Activated T-cell treated with anti-CD3 and anti-CD28 coated beads for 1 hour (primary cell): ENCODE measurements at regions not wholly inside any gene's neighbourhood (a gene's known extent, or its start where the extent isn't known, plus 50 kb on each side); places are given as distances from the start of the nearest gene placed in this dataset.

Experiments used
- DNase-seq: peaks from one replicate; pipeline ENCODE4 v3.0.0-alpha.2; 2020; ENCODE audit warnings: low read depth

- DNase-seq: no peak
These were observed 309.2 kb upstream of the ZMIZ1 start for GRCh38 chr10:78759456-78760120.

- no peak for DNase-seq
These were observed 308.1 kb upstream of the ZMIZ1 start for GRCh38 chr10:78760463-78761310.

- DNase-seq: no peak
These were observed 307.4 kb upstream of the ZMIZ1 start for GRCh38 chr10:78761311-78761781.

GRCh38 chr10:78762086-78762630 lies 306.6 kb upstream of the ZMIZ1 start:
- no peak for DNase-seq

GRCh38 chr10:78763234-78763633 lies 305.5 kb upstream of the ZMIZ1 start:
- no peak for DNase-seq

- DNase-seq: no peak
These were observed 304.9 kb upstream of the ZMIZ1 start for GRCh38 chr10:78763651-78764395.

- no peak for DNase-seq
These were observed 304.3 kb upstream of the ZMIZ1 start for GRCh38 chr10:78764436-78764835.

- no peak for DNase-seq
These were observed 303.8 kb upstream of the ZMIZ1 start for GRCh38 chr10:78764846-78765430.

GRCh38 chr10:78765726-78766335 lies 302.9 kb upstream of the ZMIZ1 start:
- DNase-seq: no peak

- DNase-seq: no peak
These were observed 302.2 kb upstream of the ZMIZ1 start for GRCh38 chr10:78766603-78767002.

GRCh38 chr10:78768041-78768835 lies 300.5 kb upstream of the ZMIZ1 start:
- no peak for DNase-seq

GRCh38 chr10:78768876-78769275 lies 299.9 kb upstream of the ZMIZ1 start:
- no peak for DNase-seq

GRCh38 chr10:78769526-78769925 lies 299.2 kb upstream of the ZMIZ1 start:
- no peak for DNase-seq

GRCh38 chr10:78770167-78771090 lies 298.3 kb upstream of the ZMIZ1 start:
- no peak for DNase-seq

GRCh38 chr10:78771260-78771659 lies 297.5 kb upstream of the ZMIZ1 start:
- no peak for DNase-seq

GRCh38 chr10:78771808-78772455 lies 296.8 kb upstream of the ZMIZ1 start:
- no peak for DNase-seq

- DNase-seq: no peak
These were observed 296.3 kb upstream of the ZMIZ1 start for GRCh38 chr10:78772486-78772885.

GRCh38 chr10:78772986-78773530 lies 295.7 kb upstream of the ZMIZ1 start:
- no peak for DNase-seq

- DNase-seq: no peak
These were observed 294.2 kb upstream of the ZMIZ1 start for GRCh38 chr10:78774614-78774998.
